Thyroid gland (tissue), 4 donors: ENCODE measurements at regions not wholly inside any gene's neighbourhood (a gene's known extent, or its start where the extent isn't known, plus 50 kb on each side); places are given as distances from the start of the nearest gene placed in this dataset.

Source experiments
- DNase-seq, 2 donors: peaks; one replicate each; pipeline ENCODE4 v3.0.0-alpha.2; 2019
- H3K27ac ChIP-seq, 3 donors: fragments of 200-600 bp; sonication (generic); 1 replicate in 2 of 3; 2 replicates in 1 of 3; pipeline ENCODE4 v1.5.1; 2016 to 2019; ENCODE audit warnings: mild to moderate bottlenecking in 1 of 3, moderate library complexity in 1 of 3
- H3K27me3 ChIP-seq: fragments of 200-600 bp; sonication (generic); one replicate; pipeline ENCODE4 v1.5.1; 2019
- H3K36me3 ChIP-seq, 2 donors: fragments of 200-600 bp; sonication (generic); one replicate each; pipeline ENCODE4 v1.5.1; 2016 to 2019
- H3K4me1 ChIP-seq, 2 donors: fragments of 200-600 bp; sonication (generic); one replicate each; pipeline ENCODE4 v1.5.1; 2017 to 2019
- H3K4me3 ChIP-seq, 3 donors: fragments of 200-600 bp; sonication (generic); replicated peaks in 1 of 3; 1 replicate in 2 of 3; 2 replicates in 1 of 3; pipeline ENCODE4 v1.5.1; 2016; ENCODE audit warnings: mild to moderate bottlenecking in 1 of 3
- H3K9me3 ChIP-seq: fragments of 200-600 bp; sonication (generic); one replicate; pipeline ENCODE4 v1.5.1; 2017
- CTCF ChIP-seq, 6 experiments: fragments of 200-600 bp in 3 of 6; fragments of 450-650 bp in 3 of 6; sonication (generic) in 3 of 6; IDR thresholded peaks; one replicate each; pipeline ENCODE4 v1.5.1; 2016 to 2019; ENCODE audit warnings: antibody characterized with exemption in 6 of 6, mild to moderate bottlenecking in 2 of 6, inconsistent platforms in 1 of 6, moderate library complexity in 1 of 6
- POLR2A ChIP-seq, 2 donors: fragments of 450-650 bp; IDR thresholded peaks; one replicate each; pipeline ENCODE4 v1.6.1; 2017; ENCODE audit warnings: antibody characterized with exemption in 2 of 2, mild to moderate bottlenecking in 2 of 2, moderate library complexity in 1 of 2
- WGBS, 2 donors: methylation state at CpG; one replicate each; pipeline ENCODE4 v1.1.5; 2017; 5-methylcytosine and 5-hydroxymethylcytosine counted together
- intact Hi-C: fragments of 100-400 bp; cut with DNase I; formaldehyde crosslinking; loops from one replicate; pipeline ENCODE4 v1.15.1; 2023

DNA sequence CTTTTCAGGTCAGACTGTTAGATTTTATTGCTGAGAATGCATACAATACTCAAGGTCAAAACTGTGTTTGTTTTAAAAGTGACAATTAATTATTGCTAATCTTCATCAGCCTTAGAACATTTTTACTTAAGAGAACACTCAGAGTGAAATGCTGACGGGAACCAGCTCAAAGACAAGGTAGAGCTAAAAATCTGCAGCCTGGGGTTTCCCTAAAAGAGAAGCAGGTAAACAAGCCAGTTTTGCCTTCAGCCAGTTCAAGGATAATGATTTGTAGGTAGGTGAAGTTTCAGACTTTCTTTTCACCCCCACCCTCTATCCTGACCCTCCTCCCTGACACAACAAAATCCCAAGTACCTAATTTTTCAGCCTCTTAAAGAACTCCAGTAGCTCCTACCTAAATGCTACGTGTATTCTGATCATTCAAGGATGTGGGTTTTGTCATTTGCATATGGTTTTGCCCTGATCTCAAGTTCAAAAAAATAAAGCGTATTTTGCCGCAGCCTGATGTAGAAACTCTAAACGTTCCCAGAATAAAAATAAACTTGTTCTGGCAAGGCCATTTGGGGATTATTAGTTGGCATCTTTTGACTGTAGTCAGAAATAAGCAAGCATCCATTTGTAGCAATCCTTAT lies 407.2 kb downstream of the EFNA5 start:
- intact Hi-C loops, result no loop called here
- Histone ChIP-seq H3K4me3 (no peak overlapping the region), H3K4me1 (no peaks in the 10 kb centered on the region), H3K36me3 (no peaks in the 10 kb centered on the region), H3K27me3 (no peaks in the 10 kb centered on the region), H3K9me3 (no peaks in the 10 kb centered on the region), H3K27ac (no peak overlapping the region)
- no peak for TF ChIP-seq CTCF (IDR thresholded peaks at IDR 0.05)
- TF ChIP-seq POLR2A (IDR thresholded peaks at IDR 0.05), result no peak
- WGBS, 2 donors, result 71 to 72% methylated on average over 5 of the region's 5 CpGs
- DNase-seq, result no peak

DNA sequence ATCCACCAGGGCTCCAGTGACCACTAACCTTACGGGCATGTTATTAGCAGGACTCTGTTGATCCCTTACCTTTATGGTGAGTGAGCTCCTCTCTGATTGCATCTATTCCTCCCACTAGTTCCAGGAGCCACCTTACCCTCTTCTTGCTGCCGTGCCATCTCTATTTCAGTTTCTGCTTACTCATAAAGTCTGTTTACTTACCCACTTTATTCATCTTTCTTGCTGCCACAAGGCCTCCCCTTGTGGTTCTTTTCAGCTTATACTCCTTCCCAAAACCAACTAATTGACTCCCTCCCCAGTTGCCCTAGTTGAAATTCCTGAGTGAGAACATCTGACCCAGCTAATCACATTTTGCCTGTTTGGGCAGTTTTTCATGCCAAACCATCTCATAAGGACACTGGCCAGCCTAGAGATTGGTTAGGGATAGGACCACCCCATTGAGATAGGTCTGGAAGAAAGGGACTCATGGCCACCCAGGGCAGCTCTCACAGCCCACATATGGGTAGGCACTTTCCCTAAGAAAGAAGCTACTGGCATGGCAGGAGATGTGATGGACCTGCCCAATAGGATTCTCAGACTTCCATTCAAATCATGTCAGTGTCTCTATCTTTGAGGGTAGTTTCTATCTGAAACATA lies 412.7 kb downstream of the EFNA5 start:
- Histone ChIP-seq H3K36me3 (no peaks in the 10 kb centered on the region), H3K4me3 (no peak overlapping the region), H3K27ac (no peak overlapping the region), H3K27me3 (no peaks in the 10 kb centered on the region), H3K9me3 (no peaks in the 10 kb centered on the region), H3K4me1 (peaks cover 0 to 4% of the 10 kb centered on the region in 2 donors)
- 90 to 92% methylated on average over 2 of the region's 2 CpGs for WGBS, 2 donors
- DNase-seq, result no peak
- intact Hi-C loops, result no loop called here
- TF ChIP-seq POLR2A (IDR thresholded peaks at IDR 0.05) (no peak), CTCF (IDR thresholded peaks at IDR 0.05) (no peak)

- H3K4me3 ChIP-seq, result no peak overlapping the region
- H3K9me3 ChIP-seq, result no peaks in the 10 kb centered on the region
- no peak for DNase-seq
- intact Hi-C loops, result no loop called here
- no peak overlapping the region for H3K27ac ChIP-seq
- 90 to 97% methylated on average over 4 of the region's 4 CpGs for WGBS, 2 donors
- H3K27me3 ChIP-seq, result no peaks in the 10 kb centered on the region
- TF ChIP-seq POLR2A (IDR thresholded peaks at IDR 0.05), result no peak
- TF ChIP-seq CTCF (IDR thresholded peaks at IDR 0.05), result no peak
- peaks cover 0 to 4% of the 10 kb centered on the region in 2 donors for H3K4me1 ChIP-seq
- no peaks in the 10 kb centered on the region for H3K36me3 ChIP-seq
Observed at GRCh38 chr5:107254902-107255234, 415.9 kb downstream of the EFNA5 start.

GRCh38 chr5:107254214-107254901 lies 416.4 kb downstream of the EFNA5 start:
- TF ChIP-seq POLR2A (IDR thresholded peaks at IDR 0.05), result no peak
- TF ChIP-seq CTCF (IDR thresholded peaks at IDR 0.05), result no peak
- H3K36me3 ChIP-seq, result no peaks in the 10 kb centered on the region
- no peak for DNase-seq
- H3K9me3 ChIP-seq, result no peaks in the 10 kb centered on the region
- intact Hi-C loops, result no loop called here
- no peaks in the 10 kb centered on the region for H3K27me3 ChIP-seq
- H3K4me3 ChIP-seq, result no peak overlapping the region
- 68 to 71% methylated on average over 6 of the region's 6 CpGs for WGBS, 2 donors
- no peak overlapping the region for H3K27ac ChIP-seq
- peaks cover 0 to 4% of the 10 kb centered on the region in 2 donors for H3K4me1 ChIP-seq

- intact Hi-C loops, result no loop called here
- no peak for TF ChIP-seq CTCF (IDR thresholded peaks at IDR 0.05)
- no peak for TF ChIP-seq POLR2A (IDR thresholded peaks at IDR 0.05)
- Histone ChIP-seq H3K36me3 (no peaks in the 10 kb centered on the region), H3K4me1 (peaks cover 0 to 4% of the 10 kb centered on the region in 2 donors), H3K4me3 (no peak overlapping the region), H3K9me3 (no peaks in the 10 kb centered on the region), H3K27me3 (no peaks in the 10 kb centered on the region), H3K27ac (no peak overlapping the region)
- 38 to 52% methylated on average over 5 of the region's 5 CpGs for WGBS, 2 donors
- peak; percentile 5 to 37 for DNase-seq
Observed at GRCh38 chr5:107253246-107253645, 417.5 kb downstream of the EFNA5 start.
